SK-N-SH (cell line): ENCODE measurements at regions not wholly inside any gene's neighbourhood (a gene's known extent, or its start where the extent isn't known, plus 50 kb on each side); places are given as distances from the start of the nearest gene placed in this dataset.

Experiments used
- CTCF ChIA-PET: fragments of 300-600, 350-600 bp; formaldehyde crosslinking; extraction: SDS; loops from one replicate; lab custom pipeline; 2021; lab: Yijun Ruan, JAX
- POLR2A ChIA-PET: fragments of 350-600 bp; sonication (Branson Sonifier 250); formaldehyde crosslinking; extraction: SDS; loops from one replicate; lab custom pipeline; 2020; ENCODE audit warnings: antibody characterized with exemption, inconsistent platforms; lab: Yijun Ruan, JAX
- DNase-seq: peaks from one replicate; pipeline ENCODE4 v3.0.0; 2012
- H2AFZ ChIP-seq: fragments of 200-600 bp; sonication (generic); 2 replicates; pipeline ENCODE4 v1.8.1; 2016; ENCODE audit warnings: antibody characterized with exemption, mild to moderate bottlenecking, low read depth
- H3F3A ChIP-seq: fragments of 200-600 bp; sonication (generic); replicated peaks from 2 replicates; pipeline ENCODE3; 2016; ENCODE audit warnings: antibody characterized with exemption, mild to moderate bottlenecking; ENCODE audit not compliant: insufficient read depth
- H3K27ac ChIP-seq, 2 experiments: fragments of 200-500 bp in 1 of 2; fragments of 200-600 bp in 1 of 2; sonication (Bioruptor generic) in 1 of 2; sonication (generic), shearing (Covaris generic) in 1 of 2; 2 replicates each; pipeline versions ENCODE4 v1.5.1 to v1.6.1; 2014 to 2016; ENCODE audit warnings: low read depth in 2 of 2, inconsistent platforms in 1 of 2, low read length in 1 of 2, mild to moderate bottlenecking in 1 of 2, mixed read lengths in 1 of 2
- H3K27me3 ChIP-seq: fragments of 200-600 bp; sonication (generic), shearing (Covaris generic); 2 replicates; pipeline ENCODE4 v1.6.1; 2016; ENCODE audit warnings: mixed run types; ENCODE audit not compliant: insufficient read depth
- H3K36me3 ChIP-seq, 2 experiments: fragments of 200-500 bp in 1 of 2; fragments of 200-600 bp in 1 of 2; sonication (Bioruptor generic) in 1 of 2; sonication (generic) in 1 of 2; replicated peaks in 1 of 2; 2 replicates each; pipeline versions ENCODE3 to v1.5.1; 2014 to 2016; ENCODE audit warnings: low read length in 1 of 2, mild to moderate bottlenecking in 1 of 2; ENCODE audit not compliant: insufficient read depth in 2 of 2, control insufficient read depth in 1 of 2
- H3K4me1 ChIP-seq, 2 experiments: fragments of 200-500 bp in 1 of 2; fragments of 200-600 bp in 1 of 2; sonication (Bioruptor generic) in 1 of 2; sonication (generic), shearing (Covaris generic) in 1 of 2; 2 replicates each; pipeline versions ENCODE4 v1.5.1 to v1.6.1; 2014 to 2016; ENCODE audit warnings: low read depth in 1 of 2, low read length in 1 of 2, mixed run types in 1 of 2; ENCODE audit not compliant: insufficient read depth in 2 of 2, control insufficient read depth in 1 of 2
- H3K4me2 ChIP-seq: fragments of 200-600 bp; sonication (generic), shearing (Covaris generic); 2 replicates; pipeline ENCODE4 v1.6.1; 2017; ENCODE audit warnings: mixed run types
- H3K4me3 ChIP-seq, 2 experiments: fragments of 200-500 bp in 1 of 2; fragments of 200-600 bp in 1 of 2; sonication (Bioruptor generic) in 1 of 2; sonication (generic), shearing (Covaris generic) in 1 of 2; 2 replicates each; pipeline versions ENCODE4 v1.5.1 to v1.8.1; 2014 to 2016; ENCODE audit warnings: low read depth in 2 of 2, inconsistent platforms in 1 of 2, low read length in 1 of 2, mild to moderate bottlenecking in 1 of 2, mixed read lengths in 1 of 2, moderate library complexity in 1 of 2
- H3K79me2 ChIP-seq: fragments of 200-600 bp; sonication (generic); 2 replicates; pipeline ENCODE4 v1.8.1; 2017; ENCODE audit warnings: mild to moderate bottlenecking; ENCODE audit not compliant: insufficient read depth
- H3K9ac ChIP-seq: fragments of 200-600 bp; sonication (generic); 2 replicates; pipeline ENCODE4 v1.6.1; 2017; ENCODE audit warnings: mixed run types
- H3K9me2 ChIP-seq: fragments of 200-600 bp; sonication (generic); 2 replicates; pipeline ENCODE4 v1.6.1; 2017; ENCODE audit warnings: mixed run types
- H3K9me3 ChIP-seq: fragments of 200-600 bp; sonication (generic); 2 replicates; pipeline ENCODE4 v1.6.1; 2017; ENCODE audit warnings: mixed run types, mild to moderate bottlenecking, moderate library complexity
- H4K20me1 ChIP-seq: fragments of 200-600 bp; sonication (generic); 2 replicates; pipeline ENCODE4 v1.6.1; 2017; ENCODE audit warnings: mild to moderate bottlenecking, mixed run types; ENCODE audit not compliant: insufficient read depth
- CHD2 ChIP-seq: fragments of 150-350 bp; IDR thresholded peaks from 2 replicates; pipeline ENCODE4 v1.6.1; 2018; ENCODE audit warnings: low read length; ENCODE audit not compliant: partially characterized antibody
- FOSL2 ChIP-seq: IDR thresholded peaks from 2 replicates; pipeline ENCODE4 v1.4.0; 2012; ENCODE audit warnings: low read depth, mild to moderate bottlenecking, moderate library complexity, borderline replicate concordance
- FOXJ3 ChIP-seq: sonication (generic); formaldehyde crosslinking; IDR thresholded peaks from 2 replicates; pipeline ENCODE4 v1.5.1; 2020; ENCODE audit warnings: mild to moderate bottlenecking, missing genetic modification reagents
- GABPA ChIP-seq: IDR thresholded peaks from 2 replicates; pipeline ENCODE4 v1.4.0; 2012; ENCODE audit warnings: low read depth, mild to moderate bottlenecking
- MXI1 ChIP-seq: IDR thresholded peaks from 2 replicates; pipeline ENCODE4 v1.6.1; 2012; ENCODE audit warnings: mild to moderate bottlenecking, low read depth, low read length, improper control_type of control experiment
- NRF1 ChIP-seq: IDR thresholded peaks from 2 replicates; pipeline ENCODE4 v1.6.1; 2012; ENCODE audit warnings: low read depth, mild to moderate bottlenecking, low read length
- RCOR1 ChIP-seq: fragments of 150-350 bp; IDR thresholded peaks from 2 replicates; pipeline ENCODE4 v1.6.1; 2017; ENCODE audit warnings: antibody characterized with exemption, low read length
- SMC3 ChIP-seq: IDR thresholded peaks from 2 replicates; pipeline ENCODE4 v1.6.1; 2012; ENCODE audit warnings: low read depth, low read length, improper control_type of control experiment
- WGBS: methylation state at CpG from one replicate; pipeline ENCODE4 v1.1.6; 2017; ENCODE audit warnings: low lambda C conversion rate; 5-methylcytosine and 5-hydroxymethylcytosine counted together
- TF ChIP-seq, protein P1 (sequence below): IDR thresholded peaks from 2 replicates; pipeline ENCODE4; 2012
- TF ChIP-seq, protein P2 (sequence below): fragments of 200-600 bp; sonication (generic); IDR thresholded peaks from 2 replicates; pipeline ENCODE4 v1.6.1; 2017; ENCODE audit warnings: antibody characterized with exemption, mild to moderate bottlenecking, moderate library complexity
- TF ChIP-seq, protein P3 (sequence below): fragments of 150-350 bp; IDR thresholded peaks from 2 replicates; pipeline ENCODE4 v1.6.1; 2017; ENCODE audit warnings: antibody characterized with exemption, low read length, low read depth, borderline replicate concordance
- TF ChIP-seq, protein P4 (sequence below): fragments of 150-350 bp; IDR thresholded peaks from 2 replicates; pipeline ENCODE4 v1.6.1; 2016; ENCODE audit warnings: mild to moderate bottlenecking, low read depth, low read length

DNA sequence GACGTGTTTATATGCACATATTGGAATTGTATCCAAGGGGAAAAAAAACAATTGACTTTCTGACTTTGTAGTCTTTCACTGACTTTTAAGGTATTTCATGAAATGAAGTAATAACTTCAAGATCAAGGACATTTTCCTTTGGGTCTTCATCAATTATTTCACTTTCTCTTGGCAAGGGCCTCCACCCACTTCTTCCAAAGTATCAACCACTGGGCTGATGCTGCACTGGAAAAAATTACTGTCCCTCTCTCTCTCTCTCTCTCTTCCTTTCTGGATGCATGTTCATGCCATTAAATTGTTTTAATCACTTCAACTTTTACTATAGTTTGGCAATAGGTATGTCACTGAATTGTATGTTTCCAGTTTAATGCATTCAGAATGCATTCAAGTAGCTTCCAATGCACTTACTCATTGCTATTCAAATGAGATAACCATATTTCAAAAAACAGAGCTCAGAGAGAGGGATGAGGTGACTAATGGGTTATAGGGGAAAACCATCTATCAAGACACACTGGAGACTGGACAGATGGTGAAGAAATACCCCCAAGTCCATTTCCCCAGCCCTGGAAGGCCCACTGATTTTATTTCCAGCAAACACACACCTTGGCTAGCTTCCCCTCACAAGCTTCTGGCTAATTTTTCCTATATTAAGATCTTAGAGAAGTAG lies 585.3 kb downstream of the EBF1 start:
- no peak overlapping the region for H3K4me2 ChIP-seq
- WGBS, result 40% methylated on average over 1 of the region's 1 CpG
- no peaks in the 10 kb centered on the region for H3K9me3 ChIP-seq
- H3K27me3 ChIP-seq, result no peaks in the 10 kb centered on the region
- no peaks in the 10 kb centered on the region for H3K9me2 ChIP-seq
- no peaks in the 10 kb centered on the region for H3F3A ChIP-seq
- no peaks in the 10 kb centered on the region for H3K36me3 ChIP-seq
- DNase-seq, result no peak
- no peaks in the 10 kb centered on the region for H3K79me2 ChIP-seq
- CTCF ChIA-PET, result no interaction called here
- no peaks in the 10 kb centered on the region for H3K4me1 ChIP-seq
- no peak overlapping the region for H3K9ac ChIP-seq
- no peak overlapping the region for H2AFZ ChIP-seq
- no peaks in the 10 kb centered on the region for H4K20me1 ChIP-seq
- no peak overlapping the region for H3K4me3 ChIP-seq
- TF ChIP-seq, protein P1, sequence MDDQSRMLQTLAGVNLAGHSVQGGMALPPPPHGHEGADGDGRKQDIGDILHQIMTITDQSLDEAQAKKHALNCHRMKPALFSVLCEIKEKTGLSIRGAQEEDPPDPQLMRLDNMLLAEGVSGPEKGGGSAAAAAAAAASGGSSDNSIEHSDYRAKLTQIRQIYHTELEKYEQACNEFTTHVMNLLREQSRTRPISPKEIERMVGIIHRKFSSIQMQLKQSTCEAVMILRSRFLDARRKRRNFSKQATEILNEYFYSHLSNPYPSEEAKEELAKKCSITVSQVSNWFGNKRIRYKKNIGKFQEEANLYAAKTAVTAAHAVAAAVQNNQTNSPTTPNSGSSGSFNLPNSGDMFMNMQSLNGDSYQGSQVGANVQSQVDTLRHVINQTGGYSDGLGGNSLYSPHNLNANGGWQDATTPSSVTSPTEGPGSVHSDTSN, result peak; percentile 23; the same call in 1 of the 2 replicates
- TF ChIP-seq FOSL2, result no peak
- no peak for TF ChIP-seq CHD2
- POLR2A ChIA-PET, result no interaction called here
- H3K27ac ChIP-seq, result no peak overlapping the region

DNA sequence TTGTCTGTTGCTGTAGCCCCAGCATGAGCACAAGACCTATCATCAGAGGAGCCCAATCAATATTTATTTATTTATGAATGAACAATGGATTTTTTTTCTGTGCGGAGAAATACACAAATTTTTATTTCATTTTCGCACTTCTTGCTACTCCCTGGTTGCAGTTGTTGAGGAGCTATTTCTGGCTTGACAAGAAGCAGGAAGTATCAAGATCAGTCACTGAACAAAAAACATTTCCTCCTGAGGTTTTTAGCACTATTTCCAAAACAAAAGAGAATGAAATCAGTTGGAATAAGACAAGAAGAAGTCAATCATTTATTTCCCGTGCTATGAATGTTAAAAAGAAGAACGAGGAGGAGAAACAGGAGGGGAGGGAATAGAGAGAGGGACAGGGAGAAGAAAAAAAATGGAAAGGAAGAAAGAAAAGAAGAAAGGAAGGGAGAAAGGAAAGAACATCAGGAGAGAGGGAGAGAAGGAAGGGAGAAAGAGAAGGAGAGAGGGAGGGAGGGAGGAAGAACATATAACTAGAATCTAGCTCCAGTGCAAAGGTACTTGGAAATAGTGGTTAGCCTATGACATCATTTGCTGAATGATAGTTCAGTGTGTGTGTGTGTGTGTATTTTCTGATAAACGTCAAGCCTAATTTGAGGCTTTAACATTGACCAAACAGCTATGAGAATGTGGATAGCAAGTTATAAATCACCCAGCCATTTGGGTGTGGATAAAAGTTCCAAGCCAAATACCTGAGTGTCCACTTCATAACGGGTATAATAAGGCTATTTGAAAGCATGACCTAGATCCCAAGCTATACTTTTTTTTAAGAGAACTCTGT lies 586.0 kb downstream of the EBF1 start:
- H3K36me3 ChIP-seq, result no peaks in the 10 kb centered on the region
- DNase-seq, result no peak
- H3K9me3 ChIP-seq, result no peaks in the 10 kb centered on the region
- POLR2A ChIA-PET, result no interaction called here
- H2AFZ ChIP-seq, result no peak overlapping the region
- no peaks in the 10 kb centered on the region for H3K79me2 ChIP-seq
- no peaks in the 10 kb centered on the region for H3K4me1 ChIP-seq
- no peak overlapping the region for H3K4me3 ChIP-seq
- H3K4me2 ChIP-seq, result no peak overlapping the region
- no peaks in the 10 kb centered on the region for H3K9me2 ChIP-seq
- TF ChIP-seq GABPA, result no peak
- TF ChIP-seq, protein P2, sequence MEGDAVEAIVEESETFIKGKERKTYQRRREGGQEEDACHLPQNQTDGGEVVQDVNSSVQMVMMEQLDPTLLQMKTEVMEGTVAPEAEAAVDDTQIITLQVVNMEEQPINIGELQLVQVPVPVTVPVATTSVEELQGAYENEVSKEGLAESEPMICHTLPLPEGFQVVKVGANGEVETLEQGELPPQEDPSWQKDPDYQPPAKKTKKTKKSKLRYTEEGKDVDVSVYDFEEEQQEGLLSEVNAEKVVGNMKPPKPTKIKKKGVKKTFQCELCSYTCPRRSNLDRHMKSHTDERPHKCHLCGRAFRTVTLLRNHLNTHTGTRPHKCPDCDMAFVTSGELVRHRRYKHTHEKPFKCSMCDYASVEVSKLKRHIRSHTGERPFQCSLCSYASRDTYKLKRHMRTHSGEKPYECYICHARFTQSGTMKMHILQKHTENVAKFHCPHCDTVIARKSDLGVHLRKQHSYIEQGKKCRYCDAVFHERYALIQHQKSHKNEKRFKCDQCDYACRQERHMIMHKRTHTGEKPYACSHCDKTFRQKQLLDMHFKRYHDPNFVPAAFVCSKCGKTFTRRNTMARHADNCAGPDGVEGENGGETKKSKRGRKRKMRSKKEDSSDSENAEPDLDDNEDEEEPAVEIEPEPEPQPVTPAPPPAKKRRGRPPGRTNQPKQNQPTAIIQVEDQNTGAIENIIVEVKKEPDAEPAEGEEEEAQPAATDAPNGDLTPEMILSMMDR, result no peak
- TF ChIP-seq, protein P3, sequence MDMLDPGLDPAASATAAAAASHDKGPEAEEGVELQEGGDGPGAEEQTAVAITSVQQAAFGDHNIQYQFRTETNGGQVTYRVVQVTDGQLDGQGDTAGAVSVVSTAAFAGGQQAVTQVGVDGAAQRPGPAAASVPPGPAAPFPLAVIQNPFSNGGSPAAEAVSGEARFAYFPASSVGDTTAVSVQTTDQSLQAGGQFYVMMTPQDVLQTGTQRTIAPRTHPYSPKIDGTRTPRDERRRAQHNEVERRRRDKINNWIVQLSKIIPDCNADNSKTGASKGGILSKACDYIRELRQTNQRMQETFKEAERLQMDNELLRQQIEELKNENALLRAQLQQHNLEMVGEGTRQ, result no peak
- TF ChIP-seq FOSL2, result no peak
- TF ChIP-seq FOXJ3 (CRISPR knock-in tag), result no peak
- TF ChIP-seq CHD2, result no peak
- no peak for TF ChIP-seq RCOR1
- no peak for TF ChIP-seq SMC3
- TF ChIP-seq, protein P4, sequence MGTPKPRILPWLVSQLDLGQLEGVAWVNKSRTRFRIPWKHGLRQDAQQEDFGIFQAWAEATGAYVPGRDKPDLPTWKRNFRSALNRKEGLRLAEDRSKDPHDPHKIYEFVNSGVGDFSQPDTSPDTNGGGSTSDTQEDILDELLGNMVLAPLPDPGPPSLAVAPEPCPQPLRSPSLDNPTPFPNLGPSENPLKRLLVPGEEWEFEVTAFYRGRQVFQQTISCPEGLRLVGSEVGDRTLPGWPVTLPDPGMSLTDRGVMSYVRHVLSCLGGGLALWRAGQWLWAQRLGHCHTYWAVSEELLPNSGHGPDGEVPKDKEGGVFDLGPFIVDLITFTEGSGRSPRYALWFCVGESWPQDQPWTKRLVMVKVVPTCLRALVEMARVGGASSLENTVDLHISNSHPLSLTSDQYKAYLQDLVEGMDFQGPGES, result no peak
- no peak for TF ChIP-seq NRF1
- TF ChIP-seq MXI1, result no peak
- WGBS, result 31% methylated on average over 6 of the region's 6 CpGs
- no peak overlapping the region for H3K9ac ChIP-seq
- no peaks in the 10 kb centered on the region for H3K27me3 ChIP-seq
- no peak overlapping the region for H3K27ac ChIP-seq
- H3F3A ChIP-seq, result no peaks in the 10 kb centered on the region
- CTCF ChIA-PET, result interaction anchor here (0.7 kb wide), 1 partner anchor 15 kb away, joined by 3 read pairs; no protein-coding TSS in a partner anchor
- no peaks in the 10 kb centered on the region for H4K20me1 ChIP-seq
